ENCODE measurements at regions not wholly inside any gene's neighbourhood (a gene's known extent, or its start where the extent isn't known, plus 50 kb on each side); places are given as distances from the start of the nearest gene placed in this dataset.

GRCh38 chr18:76687304-76687962 is 134.9 kb upstream of the ZNF236 start:
- Mint-ChIP-seq H3K36me3 (no peaks in the 10 kb centered on the region), H3K4me1 (peaks cover 0 to 6% (median 0%) of the 10 kb centered on the region in 3 donors), H3K27me3 (peaks cover 10 to 35% (median 15%) of the 10 kb centered on the region in 3 donors), H3K9me3 (no peaks in the 10 kb centered on the region), H3K4me3 (no peak overlapping the region), H3K27ac (no peak overlapping the region)
- ATAC-seq (ENCODE audit: low read depth in 2 of 2) (no peak), DNase-seq (no peak)

- Mint-ChIP-seq H3K27ac (no peak overlapping the region), H3K9me3 (no peaks in the 10 kb centered on the region), H3K4me1 (peaks cover 0 to 6% (median 0%) of the 10 kb centered on the region in 3 donors), H3K27me3 (peaks cover 15 to 41% (median 17%) of the 10 kb centered on the region in 3 donors), H3K4me3 (no peak overlapping the region), H3K36me3 (no peaks in the 10 kb centered on the region)
- DNase-seq (no peak), ATAC-seq (ENCODE audit: low read depth in 2 of 2) (no peak)
These were observed 135.6 kb upstream of the ZNF236 start for GRCh38 chr18:76686737-76687231.

GRCh38 chr18:76685860-76686259 is 136.5 kb upstream of the ZNF236 start:
- Mint-ChIP-seq H3K27me3 (peaks cover 8 to 43% (median 19%) of the 10 kb centered on the region in 3 donors), H3K27ac (peak overlapping the region in 1 of 6 donors; percentile 30), H3K4me1 (peaks cover 0 to 6% (median 0%) of the 10 kb centered on the region in 3 donors), H3K36me3 (no peaks in the 10 kb centered on the region), H3K4me3 (no peak overlapping the region), H3K9me3 (no peaks in the 10 kb centered on the region)
- ATAC-seq (ENCODE audit: low read depth in 2 of 2) (no peak), DNase-seq (no peak)

GRCh38 chr18:76685402-76685801 is 137.0 kb upstream of the ZNF236 start:
- ATAC-seq (ENCODE audit: low read depth in 2 of 2) (no peak), DNase-seq (no peak)
- no peaks in the 10 kb centered on the region for H3K9me3 Mint-ChIP-seq
- H3K27me3 Mint-ChIP-seq: peaks cover 6 to 43% (median 19%) of the 10 kb centered on the region in 3 donors
- no peak overlapping the region for H3K27ac Mint-ChIP-seq
- peaks cover 0 to 6% (median 0%) of the 10 kb centered on the region in 3 donors for H3K4me1 Mint-ChIP-seq
- no peaks in the 10 kb centered on the region for H3K36me3 Mint-ChIP-seq
- H3K4me3 Mint-ChIP-seq: no peak overlapping the region

GRCh38 chr18:76684265-76684664 is 138.1 kb upstream of the ZNF236 start:
- Mint-ChIP-seq H3K27ac (peak overlapping the region in 1 of 6 donors; percentile 27), H3K36me3 (no peaks in the 10 kb centered on the region), H3K4me3 (no peak overlapping the region), H3K9me3 (no peaks in the 10 kb centered on the region), H3K27me3 (peaks cover 2 to 41% (median 20%) of the 10 kb centered on the region in 3 donors), H3K4me1 (peaks cover 0 to 6% (median 0%) of the 10 kb centered on the region in 3 donors)
- DNase-seq (no peak), ATAC-seq (ENCODE audit: low read depth in 2 of 2) (no peak)

- Mint-ChIP-seq H3K36me3 (no peaks in the 10 kb centered on the region), H3K4me3 (no peak overlapping the region), H3K4me1 (no peaks in the 10 kb centered on the region), H3K27ac (no peak overlapping the region), H3K9me3 (peaks cover 0 to 4% (median 0%) of the 10 kb centered on the region in 7 donors), H3K27me3 (peaks cover 3 to 25% (median 21%) of the 10 kb centered on the region in 3 donors)
- no peak for ATAC-seq (ENCODE audit: low read depth in 2 of 2)
- no peak for DNase-seq
These were observed 142.4 kb upstream of the ZNF236 start for GRCh38 chr18:76679945-76680344.

GRCh38 chr18:76679259-76679658 is 143.1 kb upstream of the ZNF236 start:
- no peak for DNase-seq
- Mint-ChIP-seq H3K36me3 (no peaks in the 10 kb centered on the region), H3K27ac (no peak overlapping the region), H3K4me1 (no peaks in the 10 kb centered on the region), H3K9me3 (peaks cover 0 to 4% (median 0%) of the 10 kb centered on the region in 7 donors), H3K27me3 (peaks cover 3 to 25% (median 17%) of the 10 kb centered on the region in 3 donors), H3K4me3 (no peak overlapping the region)
- ATAC-seq (ENCODE audit: low read depth in 2 of 2): no peak

- ATAC-seq (ENCODE audit: low read depth in 2 of 2): no peak
- no peaks in the 10 kb centered on the region for H3K4me1 Mint-ChIP-seq
- H3K9me3 Mint-ChIP-seq: peaks cover 0 to 4% (median 0%) of the 10 kb centered on the region in 7 donors
- no peak overlapping the region for H3K4me3 Mint-ChIP-seq
- no peak for DNase-seq
- no peak overlapping the region for H3K27ac Mint-ChIP-seq
- H3K36me3 Mint-ChIP-seq: no peaks in the 10 kb centered on the region
- peaks cover 3 to 25% (median 21%) of the 10 kb centered on the region in 3 donors for H3K27me3 Mint-ChIP-seq
These were observed 144.1 kb upstream of the ZNF236 start for GRCh38 chr18:76678248-76678647.

GRCh38 chr18:76674596-76674995 is 147.8 kb upstream of the ZNF236 start:
- H3K4me3 Mint-ChIP-seq: no peak overlapping the region
- H3K9me3 Mint-ChIP-seq: peaks cover 0 to 4% (median 0%) of the 10 kb centered on the region in 7 donors
- H3K4me1 Mint-ChIP-seq: no peaks in the 10 kb centered on the region
- H3K27ac Mint-ChIP-seq: no peak overlapping the region
- H3K27me3 Mint-ChIP-seq: peaks cover 3 to 17% (median 12%) of the 10 kb centered on the region in 3 donors
- ATAC-seq (ENCODE audit: low read depth in 2 of 2) (no peak), DNase-seq (no peak)
- no peaks in the 10 kb centered on the region for H3K36me3 Mint-ChIP-seq

- H3K4me1 Mint-ChIP-seq: no peaks in the 10 kb centered on the region
- no peaks in the 10 kb centered on the region for H3K36me3 Mint-ChIP-seq
- H3K9me3 Mint-ChIP-seq: peaks cover 0 to 4% (median 0%) of the 10 kb centered on the region in 7 donors
- peaks cover 3 to 12% (median 8%) of the 10 kb centered on the region in 3 donors for H3K27me3 Mint-ChIP-seq
- no peak overlapping the region for H3K27ac Mint-ChIP-seq
- no peak overlapping the region for H3K4me3 Mint-ChIP-seq
- no peak for DNase-seq
- no peak for ATAC-seq (ENCODE audit: low read depth in 2 of 2)
These were observed 148.8 kb upstream of the ZNF236 start for GRCh38 chr18:76673281-76674185.

- H3K27me3 Mint-ChIP-seq: peaks cover 3 to 12% (median 8%) of the 10 kb centered on the region in 3 donors
- no peaks in the 10 kb centered on the region for H3K36me3 Mint-ChIP-seq
- H3K4me3 Mint-ChIP-seq: no peak overlapping the region
- H3K4me1 Mint-ChIP-seq: no peaks in the 10 kb centered on the region
- H3K27ac Mint-ChIP-seq: no peak overlapping the region
- ATAC-seq (ENCODE audit: low read depth in 2 of 2) (no peak), DNase-seq (no peak)
- H3K9me3 Mint-ChIP-seq: peaks cover 0 to 4% (median 0%) of the 10 kb centered on the region in 7 donors
These were observed 149.7 kb upstream of the ZNF236 start for GRCh38 chr18:76672627-76673026.

GRCh38 chr18:76670564-76671288 is 151.6 kb upstream of the ZNF236 start:
- Mint-ChIP-seq H3K4me1 (no peaks in the 10 kb centered on the region), H3K36me3 (no peaks in the 10 kb centered on the region), H3K27me3 (peaks cover 0 to 12% (median 8%) of the 10 kb centered on the region in 3 donors), H3K4me3 (no peak overlapping the region), H3K27ac (peak overlapping the region in 1 of 6 donors; percentile 92), H3K9me3 (no peaks in the 10 kb centered on the region)
- ATAC-seq (ENCODE audit: low read depth in 2 of 2) (no peak), DNase-seq (no peak)

- ATAC-seq (ENCODE audit: low read depth in 2 of 2) (no peak), DNase-seq (no peak)
- peaks cover 0 to 6% (median 0%) of the 10 kb centered on the region in 7 donors for H3K9me3 Mint-ChIP-seq
- H3K4me1 Mint-ChIP-seq: no peaks in the 10 kb centered on the region
- H3K27ac Mint-ChIP-seq: no peak overlapping the region
- H3K4me3 Mint-ChIP-seq: no peak overlapping the region
- peaks cover 0 to 7% (median 2%) of the 10 kb centered on the region in 3 donors for H3K27me3 Mint-ChIP-seq
- no peaks in the 10 kb centered on the region for H3K36me3 Mint-ChIP-seq
These were observed 153.8 kb upstream of the ZNF236 start for GRCh38 chr18:76668546-76668945.

All from naive B cell (primary cell).